Uterus (tissue), 2 donors: ENCODE measurements at regions not wholly inside any gene's neighbourhood (a gene's known extent, or its start where the extent isn't known, plus 50 kb on each side); places are given as distances from the start of the nearest gene placed in this dataset.

Source experiments
- POLR2A ChIP-seq, 2 donors: fragments of 450-650 bp; IDR thresholded peaks; one replicate each; pipeline ENCODE4 v1.6.1; 2016; ENCODE audit warnings: antibody characterized with exemption in 2 of 2, mild to moderate bottlenecking in 1 of 2, moderate library complexity in 1 of 2
- TF ChIP-seq, protein P1 (sequence below), 4 experiments: fragments of 200-600 bp in 2 of 4; fragments of 450-650 bp in 2 of 4; sonication (generic) in 2 of 4; IDR thresholded peaks; one replicate each; pipeline ENCODE4 v1.5.1; 2016 to 2019; ENCODE audit warnings: antibody characterized with exemption in 4 of 4, mild to moderate bottlenecking in 2 of 4, moderate library complexity in 1 of 4

DNA sequence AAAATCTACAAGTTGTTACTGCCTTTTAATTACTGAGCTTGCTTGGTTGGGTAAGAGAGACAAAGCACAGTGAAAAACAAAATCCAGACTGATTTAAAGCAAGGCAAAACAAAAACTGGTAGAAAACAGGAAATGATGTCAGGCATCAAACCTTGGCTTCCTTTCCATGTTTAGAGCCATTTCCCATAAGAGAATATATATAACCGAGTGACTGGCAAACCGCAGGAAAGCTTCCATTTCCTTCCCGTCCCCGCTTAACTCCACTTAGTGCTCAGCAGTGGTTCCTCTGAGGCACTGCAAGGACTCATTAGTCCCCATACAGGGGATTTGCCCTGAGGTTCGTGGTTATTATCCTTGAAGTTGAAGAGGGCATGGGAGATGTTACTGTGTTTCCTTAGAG, 446.3 kb downstream of the LPIN1 start:
- TF ChIP-seq, protein P1, sequence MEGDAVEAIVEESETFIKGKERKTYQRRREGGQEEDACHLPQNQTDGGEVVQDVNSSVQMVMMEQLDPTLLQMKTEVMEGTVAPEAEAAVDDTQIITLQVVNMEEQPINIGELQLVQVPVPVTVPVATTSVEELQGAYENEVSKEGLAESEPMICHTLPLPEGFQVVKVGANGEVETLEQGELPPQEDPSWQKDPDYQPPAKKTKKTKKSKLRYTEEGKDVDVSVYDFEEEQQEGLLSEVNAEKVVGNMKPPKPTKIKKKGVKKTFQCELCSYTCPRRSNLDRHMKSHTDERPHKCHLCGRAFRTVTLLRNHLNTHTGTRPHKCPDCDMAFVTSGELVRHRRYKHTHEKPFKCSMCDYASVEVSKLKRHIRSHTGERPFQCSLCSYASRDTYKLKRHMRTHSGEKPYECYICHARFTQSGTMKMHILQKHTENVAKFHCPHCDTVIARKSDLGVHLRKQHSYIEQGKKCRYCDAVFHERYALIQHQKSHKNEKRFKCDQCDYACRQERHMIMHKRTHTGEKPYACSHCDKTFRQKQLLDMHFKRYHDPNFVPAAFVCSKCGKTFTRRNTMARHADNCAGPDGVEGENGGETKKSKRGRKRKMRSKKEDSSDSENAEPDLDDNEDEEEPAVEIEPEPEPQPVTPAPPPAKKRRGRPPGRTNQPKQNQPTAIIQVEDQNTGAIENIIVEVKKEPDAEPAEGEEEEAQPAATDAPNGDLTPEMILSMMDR (IDR thresholded peaks at IDR 0.05) = no peak
- no peak for TF ChIP-seq POLR2A (IDR thresholded peaks at IDR 0.05)
